ENCODE measurements at regions not wholly inside any gene's neighbourhood (a gene's known extent, or its start where the extent isn't known, plus 50 kb on each side); places are given as distances from the start of the nearest gene placed in this dataset.

GRCh38 chr13:54347531-54347930, 1318.9 kb downstream of the OLFM4 start:
- TF ChIP-seq PRRX2 (CRISPR knock-in tag; IDR thresholded peaks at IDR 0.05), result no peak
- no peak for TF ChIP-seq AFF4 (CRISPR knock-in tag; IDR thresholded peaks at IDR 0.05; ENCODE audit: borderline replicate concordance)
- no peak for TF ChIP-seq FOXJ3 (CRISPR knock-in tag; IDR thresholded peaks at IDR 0.05; ENCODE audit: borderline replicate concordance)
- no peak for TF ChIP-seq ZNF138 (CRISPR knock-in tag; conservative IDR thresholded peaks at IDR 0.05)
- no peak for TF ChIP-seq NR2C2 (CRISPR knock-in tag; IDR thresholded peaks at IDR 0.05)
- no peak for TF ChIP-seq ELF4 (CRISPR knock-in tag; IDR thresholded peaks at IDR 0.05; ENCODE audit: low read depth)
- TF ChIP-seq, protein P1, sequence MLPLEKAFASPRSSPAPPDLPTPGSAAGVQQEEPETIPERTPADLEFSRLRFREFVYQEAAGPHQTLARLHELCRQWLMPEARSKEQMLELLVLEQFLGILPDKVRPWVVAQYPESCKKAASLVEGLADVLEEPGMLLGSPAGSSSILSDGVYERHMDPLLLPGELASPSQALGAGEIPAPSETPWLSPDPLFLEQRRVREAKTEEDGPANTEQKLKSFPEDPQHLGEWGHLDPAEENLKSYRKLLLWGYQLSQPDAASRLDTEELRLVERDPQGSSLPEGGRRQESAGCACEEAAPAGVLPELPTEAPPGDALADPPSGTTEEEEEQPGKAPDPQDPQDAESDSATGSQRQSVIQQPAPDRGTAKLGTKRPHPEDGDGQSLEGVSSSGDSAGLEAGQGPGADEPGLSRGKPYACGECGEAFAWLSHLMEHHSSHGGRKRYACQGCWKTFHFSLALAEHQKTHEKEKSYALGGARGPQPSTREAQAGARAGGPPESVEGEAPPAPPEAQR (CRISPR knock-in tag; IDR thresholded peaks at IDR 0.05), result no peak
- no peak for DNase-seq (ENCODE audit: low spot score)
- no peak overlapping the region for H3K4me3 Mint-ChIP-seq
- peak overlapping the region; percentile 48; the same call in 1 of the 2 replicates for H3K27ac Mint-ChIP-seq
- no peaks in the 10 kb centered on the region for H3K27me3 Mint-ChIP-seq (ENCODE audit: low read depth)
- ChIA-PET CTCF (no interaction called here), POLR2A (no interaction called here)
- ATAC-seq, result no peak
- peaks cover 14% of the 10 kb centered on the region for H3K36me3 Mint-ChIP-seq
- H3K9me3 Mint-ChIP-seq, result peaks cover 3% of the 10 kb centered on the region
- peaks cover 10% of the 10 kb centered on the region for H3K4me1 Mint-ChIP-seq

GRCh38 chr13:54356209-54356608, 1327.6 kb downstream of the OLFM4 start:
- no peak for TF ChIP-seq SMAD4 (CRISPR knock-in tag; IDR thresholded peaks at IDR 0.05)
- no peak for TF ChIP-seq NFYB (CRISPR knock-in tag; conservative IDR thresholded peaks at IDR 0.05; ENCODE audit: low read depth)
- TF ChIP-seq CREM (CRISPR knock-in tag; IDR thresholded peaks at IDR 0.05), result no peak
- TF ChIP-seq HMGXB4 (CRISPR knock-in tag; IDR thresholded peaks at IDR 0.05), result no peak
- no peak for TF ChIP-seq FOXK1 (CRISPR knock-in tag; IDR thresholded peaks at IDR 0.05)
- TF ChIP-seq IRF2 (CRISPR knock-in tag; IDR thresholded peaks at IDR 0.05; ENCODE audit: borderline replicate concordance, low read depth), result no peak
- TF ChIP-seq PRRX2 (CRISPR knock-in tag; IDR thresholded peaks at IDR 0.05), result no peak
- no peak for TF ChIP-seq ZBTB21 (CRISPR knock-in tag; IDR thresholded peaks at IDR 0.05; ENCODE audit: borderline replicate concordance)
- DNase-seq (ENCODE audit: low spot score), result no peak
- H3K4me1 Mint-ChIP-seq, result peaks cover 45% of the 10 kb centered on the region
- H3K9me3 Mint-ChIP-seq, result peaks cover 14% of the 10 kb centered on the region
- no peak for ATAC-seq
- H3K4me3 Mint-ChIP-seq, result peak overlapping the region; percentile 48
- ChIA-PET CTCF (no interaction called here), POLR2A (no interaction called here)
- peaks cover 15% of the 10 kb centered on the region for H3K36me3 Mint-ChIP-seq
- peak overlapping the region; percentile 95 for H3K27ac Mint-ChIP-seq
- H3K27me3 Mint-ChIP-seq (ENCODE audit: low read depth), result no peaks in the 10 kb centered on the region

DNA sequence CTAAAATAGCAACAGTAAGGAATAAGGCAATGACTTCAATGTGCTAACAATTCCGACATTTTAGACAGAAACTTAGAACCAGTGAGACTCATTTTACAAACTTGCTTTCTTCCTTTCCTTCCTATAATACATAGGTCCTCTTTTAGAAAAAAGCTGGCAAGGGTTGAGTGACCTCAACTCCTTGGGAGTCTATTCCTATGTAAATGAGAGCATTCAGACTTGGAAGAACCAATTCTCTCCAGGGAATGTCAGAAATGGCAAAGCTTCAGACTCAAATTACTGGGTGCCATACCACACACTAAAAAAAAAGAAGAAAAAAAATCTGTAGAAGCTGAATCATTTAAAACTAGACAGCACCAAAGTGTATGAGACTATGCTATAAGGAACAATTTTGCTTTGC, 1328.2 kb downstream of the OLFM4 start:
- ChIA-PET POLR2A (interaction anchor here (0.6 kb wide), 1 partner anchor 183 kb away, joined by 3 read pairs; no protein-coding TSS in a partner anchor), CTCF (no interaction called here)
- DNase-seq (ENCODE audit: low spot score), result no peak
- TF ChIP-seq ZNF423 (CRISPR knock-in tag; IDR thresholded peaks at IDR 0.05) (0 out of 2 replicates have a peak, but pooled peaks have one; percentile 26), GRHL2 (CRISPR knock-in tag; IDR thresholded peaks at IDR 0.05; ENCODE audit: insufficient replicate concordance, severe bottlenecking) (no peak)
- Mint-ChIP-seq H3K4me3 (peak overlapping the region; percentile 48), H3K4me1 (peaks cover 45% of the 10 kb centered on the region), H3K27me3 (ENCODE audit: low read depth) (no peaks in the 10 kb centered on the region), H3K36me3 (peaks cover 15% of the 10 kb centered on the region), H3K27ac (peak overlapping the region; percentile 95), H3K9me3 (peaks cover 14% of the 10 kb centered on the region)
- peak; percentile 90 for ATAC-seq
